K562 (cell line): ENCODE measurements at regions not wholly inside any gene's neighbourhood (a gene's known extent, or its start where the extent isn't known, plus 50 kb on each side); places are given as distances from the start of the nearest gene placed in this dataset.

Experiments
- ATAC-seq: fragments of 200-7000 bp; cut with Tn5 transposase; 3 replicates; pipeline ENCODE4 v1.9.1; 2020; ENCODE audit warnings: moderate library complexity
- BruUV-seq: library from RNA; stranded (reverse); fragments of 400-500 nt; replicated peaks from 2 replicates; lab custom pipeline; 2021; lab: Mats Ljungman, UMichigan
- CTCF ChIA-PET: fragments of 300-600 bp; formaldehyde crosslinking; extraction: SDS; loops from one replicate; lab custom pipeline; 2021; ENCODE audit warnings: low intra/inter-chr PET ratio; lab: Yijun Ruan, JAX
- POLR2A ChIA-PET: fragments of 300-600, 350-650 bp; sonication (Branson Sonifier 250); formaldehyde crosslinking; extraction: SDS; loops from one replicate; lab custom pipeline; 2021; ENCODE audit warnings: antibody characterized with exemption, inconsistent platforms; lab: Yijun Ruan, JAX
- DNase-seq, 4 experiments: peaks; one replicate each; pipeline versions ENCODE4 v3.0.0 to v3.0.0-alpha.2; 2011 to 2018; ENCODE audit warnings: low spot score in 3 of 4, mixed read lengths in 3 of 4; ENCODE audit errors: extremely low read depth in 1 of 4
- FAIRE-seq: peaks from 2 replicates; lab custom pipeline; 2011; peaks lifted over from hg19 to GRCh38; lab: Jason Lieb, UNC
- H2AFZ ChIP-seq: 2 replicates; pipeline ENCODE4 v1.6.0; 2011; ENCODE audit warnings: low read depth, low read length, control low read depth, inconsistent platforms
- H3K27ac ChIP-seq: fragments of 200-600 bp; 3 replicates; pipeline ENCODE4 v1.8.0; 2011; ENCODE audit warnings: low read depth, mild to moderate bottlenecking, control low read depth, inconsistent platforms, low read length, moderate library complexity, mixed read lengths; ENCODE audit errors: extremely low read depth
- H3K27me3 ChIP-seq, 2 experiments: fragments of 300-600 bp in 1 of 2; 2 replicates in 1 of 2; 3 replicates in 1 of 2; pipeline versions ENCODE4 v1.6.0 to v1.8.0; 2011; ENCODE audit warnings: inconsistent platforms in 2 of 2, low read length in 2 of 2, mild to moderate bottlenecking in 1 of 2, mixed read lengths in 1 of 2, moderate library complexity in 1 of 2; ENCODE audit not compliant: control insufficient read depth in 2 of 2, insufficient read depth in 2 of 2
- H3K36me3 ChIP-seq: fragments of 300-600 bp; 3 replicates; pipeline ENCODE4 v1.8.0; 2011; ENCODE audit warnings: mild to moderate bottlenecking, low read length, inconsistent platforms; ENCODE audit not compliant: control insufficient read depth, insufficient read depth
- H3K4me1 ChIP-seq, 2 experiments: fragments of 200-600 bp in 1 of 2; replicated peaks in 1 of 2; 2 replicates in 1 of 2; 3 replicates in 1 of 2; pipeline versions ENCODE4 v1.5.1 to v1.8.0; 2011; ENCODE audit warnings: inconsistent platforms in 2 of 2, low read length in 2 of 2, mild to moderate bottlenecking in 1 of 2, mixed read lengths in 1 of 2, moderate library complexity in 1 of 2; ENCODE audit not compliant: control insufficient read depth in 2 of 2, insufficient read depth in 2 of 2
- H3K4me2 ChIP-seq: 2 replicates; pipeline ENCODE4 v1.6.1; 2011; ENCODE audit warnings: low read length, control low read depth, inconsistent platforms, mixed read lengths; ENCODE audit not compliant: insufficient read depth
- H3K4me3 ChIP-seq: fragments of 200-600 bp; sonication (generic), shearing (Covaris generic); 2 replicates; pipeline ENCODE4 v1.5.1; 2016; ENCODE audit warnings: control low read depth, inconsistent platforms
- H3K79me2 ChIP-seq: fragments of 200-600 bp; 3 replicates; pipeline ENCODE4 v1.8.0; 2011; ENCODE audit warnings: low read length, inconsistent platforms; ENCODE audit not compliant: control insufficient read depth, insufficient read depth
- H3K9ac ChIP-seq, 2 experiments: 2 replicates each; pipeline versions ENCODE4 v1.6.0 to v1.6.1; 2011; ENCODE audit warnings: low read depth in 2 of 2, low read length in 2 of 2, control low read depth in 1 of 2, inconsistent platforms in 1 of 2, mild to moderate bottlenecking in 1 of 2, mixed read lengths in 1 of 2; ENCODE audit not compliant: insufficient read depth in 1 of 2
- H3K9me1 ChIP-seq: one replicate; pipeline ENCODE4 v1.6.0; 2011; ENCODE audit warnings: inconsistent platforms, mild to moderate bottlenecking, low read length, moderate library complexity; ENCODE audit not compliant: control insufficient read depth, insufficient read depth
- H3K9me3 ChIP-seq: replicated peaks from 2 replicates; pipeline ENCODE4 v1.5.1; 2011; ENCODE audit warnings: low read depth, low read length, inconsistent platforms; ENCODE audit not compliant: control insufficient read depth, insufficient read depth
- H4K20me1 ChIP-seq: replicated peaks from 2 replicates; pipeline ENCODE4 v1.6.1; 2011; ENCODE audit warnings: low read length, inconsistent platforms, mixed read lengths; ENCODE audit not compliant: control insufficient read depth, insufficient read depth
- CBX3 ChIP-seq, 2 experiments: IDR thresholded peaks; 1 replicate in 1 of 2; 2 replicates in 1 of 2; pipeline ENCODE4 v1.6.1; 2012; ENCODE audit warnings: inconsistent platforms in 2 of 2, low read length in 2 of 2, borderline replicate concordance in 1 of 2, control low read depth in 1 of 2
- CHCHD3 ChIP-seq: fragments of 250-450 bp; sonication (Bioruptor Pico); IDR thresholded peaks from 2 replicates; pipeline ENCODE4 v2.1.2; 2022; ENCODE audit warnings: mild to moderate bottlenecking
- CXXC5 ChIP-seq: fragments of 250-450 bp; sonication (Bioruptor Pico); IDR thresholded peaks from 2 replicates; pipeline ENCODE4 v1.8.0; 2022; ENCODE audit warnings: inconsistent platforms, mild to moderate bottlenecking, moderate library complexity
- FOXA1 ChIP-seq: fragments of 450-650 bp; IDR thresholded peaks from 2 replicates; pipeline ENCODE4 v1.6.1; 2016; ENCODE audit warnings: mild to moderate bottlenecking, borderline replicate concordance
- FOXA3 ChIP-seq, 2 experiments: fragments of 450-650 bp in 1 of 2; sonication (generic) in 1 of 2; formaldehyde crosslinking; IDR thresholded peaks in 1 of 2; conservative IDR thresholded peaks in 1 of 2; 2 replicates each; pipeline versions ENCODE4 v1.4.0 to v1.8.0; 2020 to 2022; ENCODE audit warnings: mild to moderate bottlenecking in 2 of 2, missing genetic modification reagents in 1 of 2
- MCM3 ChIP-seq: fragments of 450-650 bp; IDR thresholded peaks from 2 replicates; pipeline ENCODE4 v1.6.1; 2016
- MYBL2 ChIP-seq, 2 experiments: fragments of 450-650 bp in 1 of 2; sonication (generic) in 1 of 2; formaldehyde crosslinking in 1 of 2; IDR thresholded peaks; 2 replicates each; pipeline versions ENCODE4 v1.6.1 to v1.8.1; 2017 to 2022; ENCODE audit warnings: borderline replicate concordance in 1 of 2, inconsistent platforms in 1 of 2, low read depth in 1 of 2, mild to moderate bottlenecking in 1 of 2, missing genetic modification reagents in 1 of 2, moderate library complexity in 1 of 2
- NEUROD1 ChIP-seq: fragments of 150-350 bp; IDR thresholded peaks from 2 replicates; pipeline ENCODE4 v1.6.1; 2014; ENCODE audit warnings: borderline replicate concordance, low read length, low read depth; ENCODE audit not compliant: partially characterized antibody
- RB1 ChIP-seq: fragments of 450-650 bp; IDR thresholded peaks from 2 replicates; pipeline ENCODE4 v1.6.1; 2017; ENCODE audit warnings: low read depth, mild to moderate bottlenecking
- RBM39 ChIP-seq: fragments of 200-400 bp; formaldehyde crosslinking; optimal IDR thresholded peaks from 2 replicates; pipeline ENCODE3; 2018; ENCODE audit warnings: low read depth, low read length
- SRSF1 ChIP-seq: fragments of 200-400 bp; formaldehyde crosslinking; IDR thresholded peaks from 2 replicates; pipeline ENCODE4 v1.6.1; 2017; ENCODE audit warnings: mild to moderate bottlenecking, low read depth, low read length, moderate library complexity
- ZNF140 ChIP-seq: fragments of 250-450 bp; sonication (Bioruptor Pico); IDR thresholded peaks from 2 replicates; pipeline ENCODE4 v1.8.0; 2021; ENCODE audit warnings: moderate library complexity, mild to moderate bottlenecking, inconsistent platforms
- ZNF431 ChIP-seq: sonication (generic); formaldehyde crosslinking; IDR thresholded peaks from 2 replicates; pipeline ENCODE4 v1.8.0; 2022; ENCODE audit warnings: mild to moderate bottlenecking, missing genetic modification reagents
- ZNF57 ChIP-seq: fragments of 450-650 bp; formaldehyde crosslinking; IDR thresholded peaks from 2 replicates; pipeline ENCODE4 v1.4.0; 2020; ENCODE audit warnings: mild to moderate bottlenecking, moderate library complexity
- WGBS: fragments of 100-300 bp; shearing (Covaris generic); methylation state at CpG from one replicate; pipeline ENCODE4 v1.1.6; 2016; ENCODE audit warnings: low coverage, mixed read lengths; ENCODE audit not compliant: insufficient coverage; ENCODE audit errors: missing lambda C conversion rate; 5-methylcytosine and 5-hydroxymethylcytosine counted together
- in situ Hi-C: fragments of 300-500 bp; cut with MboI; formaldehyde crosslinking; loops from 4 replicates; pipeline ENCODE4 v1.15.0; 2018; ENCODE audit warnings: inconsistent platforms, mixed read lengths
- intact Hi-C: fragments of 100-400 bp; cut with micrococcal nuclease; formaldehyde crosslinking; loops from 2 replicates; pipeline ENCODE4 v1.14.2; 2022
- TF ChIP-seq, protein P1 (sequence below): sonication (generic); formaldehyde crosslinking; IDR thresholded peaks from 2 replicates; pipeline ENCODE4 v1.9.0; 2022; ENCODE audit warnings: mild to moderate bottlenecking, missing genetic modification reagents
- TF ChIP-seq, protein P2 (sequence below), 2 experiments: IDR thresholded peaks in 1 of 2; conservative IDR thresholded peaks in 1 of 2; 2 replicates each; pipeline ENCODE4 v1.6.1; 2016; ENCODE audit warnings: low read depth in 2 of 2, mild to moderate bottlenecking in 1 of 2, missing compliant biosample characterization in 1 of 2, missing genetic modification characterization in 1 of 2, moderate library complexity in 1 of 2

DNA sequence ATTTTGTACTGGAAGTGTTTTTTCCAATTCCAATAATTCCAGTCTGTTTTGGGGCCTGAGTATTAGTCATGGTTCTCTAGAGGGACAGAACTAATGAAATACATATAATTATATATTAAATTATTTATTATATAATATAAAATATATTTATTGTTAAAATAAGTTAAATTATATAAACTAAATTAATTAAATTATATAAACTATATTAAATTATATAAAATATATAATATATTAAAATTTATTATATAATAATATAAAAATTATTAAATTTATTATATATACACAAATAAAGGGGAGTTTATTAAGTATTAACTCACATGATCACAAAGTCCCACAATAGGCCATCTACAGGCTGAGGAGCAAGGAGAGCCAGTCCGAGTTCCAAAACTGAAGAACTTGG is 253.4 kb upstream of the NETO1 start (continued):
- no peak for TF ChIP-seq MYBL2 (IDR thresholded peaks at IDR 0.05; ENCODE audit: low read depth)
- TF ChIP-seq MYBL2 (CRISPR knock-in tag; IDR thresholded peaks at IDR 0.05; ENCODE audit: borderline replicate concordance), result no peak
- no peak for TF ChIP-seq CBX3 (IDR thresholded peaks at IDR 0.05; ENCODE audit: borderline replicate concordance in 1 of 2, low read length in 2 of 2)
- no peak for TF ChIP-seq NEUROD1
- TF ChIP-seq CXXC5 (CRISPR knock-in tag), result no peak
- TF ChIP-seq, protein P1, sequence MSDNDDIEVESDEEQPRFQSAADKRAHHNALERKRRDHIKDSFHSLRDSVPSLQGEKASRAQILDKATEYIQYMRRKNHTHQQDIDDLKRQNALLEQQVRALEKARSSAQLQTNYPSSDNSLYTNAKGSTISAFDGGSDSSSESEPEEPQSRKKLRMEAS (CRISPR knock-in tag), result no peak
- TF ChIP-seq ZNF57 (CRISPR knock-in tag), result no peak
- no peak for TF ChIP-seq RBM39
- TF ChIP-seq MCM3, result no peak
- TF ChIP-seq FOXA3 (CRISPR knock-in tag; conservative IDR thresholded peaks at IDR 0.05 in 1 of 2, IDR thresholded peaks at IDR 0.05 in 1 of 2), result no peak
- TF ChIP-seq, all 486 proteins: peak for 0

DNA sequence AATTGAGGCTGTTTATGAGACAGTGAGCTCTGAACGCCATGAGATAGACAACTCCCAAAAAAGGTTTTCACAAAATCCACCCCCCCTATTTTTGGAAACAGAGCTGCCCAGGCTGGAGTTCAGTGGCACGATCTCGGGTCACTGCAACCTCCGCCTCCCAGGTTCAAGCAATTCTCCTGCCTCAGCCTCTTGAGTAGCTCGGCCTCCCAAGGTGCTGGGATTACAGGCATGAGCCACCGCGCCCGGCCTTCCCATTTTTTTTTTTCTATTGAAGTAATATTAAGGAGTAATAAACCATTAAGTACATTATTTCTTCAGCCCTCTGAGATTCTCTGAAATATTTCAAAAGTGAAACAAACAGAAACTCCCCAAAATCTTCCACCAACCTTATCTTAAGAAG is 252.8 kb upstream of the NETO1 start:
- in situ Hi-C loops, result no loop called here
- BruUV-seq, result no TSS peak

More for the DNA sequence above, 252.8 kb upstream of the NETO1 start:
- WGBS, result 0% methylated on average over 8 of the region's 8 CpGs
- Histone ChIP-seq H3K4me2 (no peak overlapping the region), H3K9me3 (no peaks in the 10 kb centered on the region), H3K4me1 (no peaks in the 10 kb centered on the region), H3K4me3 (no peak overlapping the region), H2AFZ (no peak overlapping the region), H3K9me1 (no peaks in the 10 kb centered on the region), H3K9ac (no peak overlapping the region), H4K20me1 (no peaks in the 10 kb centered on the region), H3K27me3 (no peaks in the 10 kb centered on the region), H3K79me2 (no peaks in the 10 kb centered on the region), H3K27ac (no peak overlapping the region), H3K36me3 (no peaks in the 10 kb centered on the region)
- no peak for TF ChIP-seq ZNF431 (CRISPR knock-in tag)
- TF ChIP-seq CHCHD3 (CRISPR knock-in tag), result no peak
- TF ChIP-seq RB1, result no peak
- TF ChIP-seq SRSF1, result no peak
- TF ChIP-seq, protein P2, sequence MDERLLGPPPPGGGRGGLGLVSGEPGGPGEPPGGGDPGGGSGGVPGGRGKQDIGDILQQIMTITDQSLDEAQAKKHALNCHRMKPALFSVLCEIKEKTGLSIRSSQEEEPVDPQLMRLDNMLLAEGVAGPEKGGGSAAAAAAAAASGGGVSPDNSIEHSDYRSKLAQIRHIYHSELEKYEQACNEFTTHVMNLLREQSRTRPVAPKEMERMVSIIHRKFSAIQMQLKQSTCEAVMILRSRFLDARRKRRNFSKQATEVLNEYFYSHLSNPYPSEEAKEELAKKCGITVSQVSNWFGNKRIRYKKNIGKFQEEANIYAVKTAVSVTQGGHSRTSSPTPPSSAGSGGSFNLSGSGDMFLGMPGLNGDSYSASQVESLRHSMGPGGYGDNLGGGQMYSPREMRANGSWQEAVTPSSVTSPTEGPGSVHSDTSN (CRISPR knock-in tag; IDR thresholded peaks at IDR 0.05; ENCODE audit: low read depth), result no peak
- TF ChIP-seq, protein P2 (tag; conservative IDR thresholded peaks at IDR 0.05; ENCODE audit: low read depth), result no peak
- no peak for TF ChIP-seq ZNF140 (CRISPR knock-in tag)
- no peak for TF ChIP-seq CXXC5 (CRISPR knock-in tag)
- TF ChIP-seq FOXA1, result no peak
- DNase-seq (no peak), FAIRE-seq (no peak), ATAC-seq (no peak)
- ChIA-PET CTCF (no interaction called here), POLR2A (no interaction called here)
- intact Hi-C loops, result no loop called here
